ENCODE measurements at regions not wholly inside any gene's neighbourhood (a gene's known extent, or its start where the extent isn't known, plus 50 kb on each side); places are given as distances from the start of the nearest gene placed in this dataset.

GRCh38 chr5:17355586-17356346, 138.3 kb downstream of the BASP1 start:
- in situ Hi-C loops (cut with HindIII; ENCODE audit: low sequenced_read_pairs): no loop called here
- no peak for TF ChIP-seq CTCF (IDR thresholded peaks at IDR 0.05; ENCODE audit: low read depth, low read length)
- H3K4me3 ChIP-seq (ENCODE audit: low read depth, low read length): no peak overlapping the region
- DNase-seq (ENCODE audit: low read depth, low spot score): peak; percentile 74

- in situ Hi-C loops (cut with HindIII; ENCODE audit: low sequenced_read_pairs): no loop called here
- DNase-seq (ENCODE audit: low read depth, low spot score): no peak
- TF ChIP-seq CTCF (IDR thresholded peaks at IDR 0.05; ENCODE audit: low read depth, low read length): no peak
- no peak overlapping the region for H3K4me3 ChIP-seq (ENCODE audit: low read depth, low read length)
Measured at GRCh38 chr5:17356551-17356950, 139.1 kb downstream of the BASP1 start.

GRCh38 chr5:17357504-17357903, 140.1 kb downstream of the BASP1 start:
- no peak for TF ChIP-seq CTCF (IDR thresholded peaks at IDR 0.05; ENCODE audit: low read depth, low read length)
- H3K4me3 ChIP-seq (ENCODE audit: low read depth, low read length): no peak overlapping the region
- in situ Hi-C loops (cut with HindIII; ENCODE audit: low sequenced_read_pairs): no loop called here
- DNase-seq (ENCODE audit: low read depth, low spot score): no peak

GRCh38 chr5:17358031-17358430, 140.0 kb upstream of the TAF11L2 start:
- no peak for TF ChIP-seq CTCF (IDR thresholded peaks at IDR 0.05; ENCODE audit: low read depth, low read length)
- no peak for DNase-seq (ENCODE audit: low read depth, low spot score)
- in situ Hi-C loops (cut with HindIII; ENCODE audit: low sequenced_read_pairs): no loop called here
- H3K4me3 ChIP-seq (ENCODE audit: low read depth, low read length): no peak overlapping the region

GRCh38 chr5:17359451-17360011, 138.5 kb upstream of the TAF11L2 start:
- DNase-seq (ENCODE audit: low read depth, low spot score): peak; percentile 69
- in situ Hi-C loops (cut with HindIII; ENCODE audit: low sequenced_read_pairs): no loop called here
- no peak overlapping the region for H3K4me3 ChIP-seq (ENCODE audit: low read depth, low read length)
- TF ChIP-seq CTCF (IDR thresholded peaks at IDR 0.05; ENCODE audit: low read depth, low read length): no peak

- in situ Hi-C loops (cut with HindIII; ENCODE audit: low sequenced_read_pairs): no loop called here
- no peak overlapping the region for H3K4me3 ChIP-seq (ENCODE audit: low read depth, low read length)
- DNase-seq (ENCODE audit: low read depth, low spot score): no peak
- no peak for TF ChIP-seq CTCF (IDR thresholded peaks at IDR 0.05; ENCODE audit: low read depth, low read length)
Measured at GRCh38 chr5:17360879-17361278, 137.2 kb upstream of the TAF11L2 start.

All from astrocyte of the spinal cord (primary cell).